ENCODE measurements at regions not wholly inside any gene's neighbourhood (a gene's known extent, or its start where the extent isn't known, plus 50 kb on each side); places are given as distances from the start of the nearest gene placed in this dataset.

- no peak for TF ChIP-seq EZH2 (IDR thresholded peaks at IDR 0.05; ENCODE audit: insufficient read depth, poor library complexity, severe bottlenecking)
- TF ChIP-seq EZH2phosphoT487 (IDR thresholded peaks at IDR 0.05; ENCODE audit: insufficient read depth, low read depth): no peak
Observed at GRCh38 chr7:68492359-68492690, 1106.0 kb upstream of the AUTS2 start.

Measured in GM23248 (cell line).